Activated B cell treated with CpG ODN at 0.5 μM for 24 hours (primary cell): ENCODE measurements at regions not wholly inside any gene's neighbourhood (a gene's known extent, or its start where the extent isn't known, plus 50 kb on each side); places are given as distances from the start of the nearest gene placed in this dataset.

Experiments
- ATAC-seq: fragments of 200-7000 bp; cut with Tn5 transposase; one replicate; pipeline ENCODE4 v1.10.0; 2021; ENCODE audit warnings: low read depth, mild to moderate bottlenecking, moderate library complexity
- CTCF ChIA-PET: fragments of 350-600 bp; sonication (Branson Sonifier 250); formaldehyde crosslinking; loops from one replicate; lab custom pipeline; 2021; ENCODE audit warnings: antibody characterized with exemption; lab: Charles Lee
- POLR2A ChIA-PET: fragments of 350-600 bp; sonication (Branson Sonifier 250); formaldehyde crosslinking; loops from one replicate; lab custom pipeline; 2021; ENCODE audit warnings: antibody characterized with exemption; lab: Charles Lee
- DNase-seq: peaks from one replicate; pipeline ENCODE4 v3.0.0; 2022
- H3K27ac Mint-ChIP-seq: one replicate; pipeline ENCODE4 v1.8.0; 2020; ENCODE audit warnings: mixed read lengths
- H3K27me3 Mint-ChIP-seq: one replicate; pipeline ENCODE4 v1.8.0; 2021; ENCODE audit warnings: mixed read lengths
- H3K36me3 Mint-ChIP-seq: one replicate; pipeline ENCODE4 v1.8.0; 2021; ENCODE audit warnings: low read depth, mixed read lengths
- H3K4me1 Mint-ChIP-seq: one replicate; pipeline ENCODE4 v1.8.0; 2021; ENCODE audit warnings: mixed read lengths
- H3K4me3 Mint-ChIP-seq: one replicate; pipeline ENCODE4 v1.8.0; 2020; ENCODE audit warnings: mild to moderate bottlenecking, mixed read lengths
- H3K9me3 Mint-ChIP-seq: one replicate; pipeline ENCODE4 v1.8.0; 2020; ENCODE audit warnings: mixed read lengths
- intact Hi-C: fragments of 100-400 bp; cut with micrococcal nuclease; formaldehyde crosslinking; loops from one replicate; pipeline ENCODE4 v1.15.1; 2024
- TF ChIP-seq, protein P1 (sequence below): fragments of 200-600 bp; IDR thresholded peaks from one replicate; pipeline ENCODE4 v1.8.0; 2022; ENCODE audit warnings: antibody characterized with exemption, mild to moderate bottlenecking

DNA sequence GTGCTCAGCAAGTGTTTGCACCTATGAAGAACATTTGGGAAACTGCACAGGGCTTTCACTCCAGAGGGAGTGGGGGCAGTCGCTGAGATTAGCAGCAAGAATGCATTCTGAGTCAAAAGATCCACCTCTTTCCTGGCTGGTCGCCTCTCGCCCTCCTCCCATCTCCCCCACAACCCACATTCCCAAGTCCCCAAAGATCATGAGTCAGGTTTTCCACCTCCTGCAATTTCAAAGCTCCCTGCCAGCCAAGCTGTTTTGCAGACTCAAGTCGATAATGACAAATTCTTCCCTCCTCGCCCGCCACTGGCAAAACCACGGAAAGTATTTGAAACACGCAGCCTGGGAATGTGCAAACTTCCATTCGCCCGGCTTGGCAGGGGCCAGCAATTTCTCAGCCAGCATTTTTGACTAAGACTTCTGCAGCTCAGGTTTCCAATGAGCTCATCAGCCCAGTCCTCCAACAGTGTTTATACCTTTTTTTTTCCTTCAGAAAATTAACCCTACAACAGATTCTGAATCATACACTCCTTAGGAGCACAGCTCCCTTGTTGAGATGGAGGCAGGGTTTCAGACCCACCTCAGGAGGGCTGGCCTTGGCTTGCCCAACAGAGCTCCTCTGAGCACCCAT is 181.4 kb downstream of the SMAD6 start:
- Mint-ChIP-seq H3K27me3 (peaks cover 10% of the 10 kb centered on the region), H3K4me3 (no peak overlapping the region), H3K4me1 (peaks cover 4% of the 10 kb centered on the region), H3K27ac (no peak overlapping the region), H3K9me3 (no peaks in the 10 kb centered on the region), H3K36me3 (no peaks in the 10 kb centered on the region)
- intact Hi-C loops = no loop called here
- CTCF ChIA-PET = no interaction called here
- ATAC-seq (no peak), DNase-seq (no peak)
- POLR2A ChIA-PET = no interaction called here
- TF ChIP-seq, protein P1, sequence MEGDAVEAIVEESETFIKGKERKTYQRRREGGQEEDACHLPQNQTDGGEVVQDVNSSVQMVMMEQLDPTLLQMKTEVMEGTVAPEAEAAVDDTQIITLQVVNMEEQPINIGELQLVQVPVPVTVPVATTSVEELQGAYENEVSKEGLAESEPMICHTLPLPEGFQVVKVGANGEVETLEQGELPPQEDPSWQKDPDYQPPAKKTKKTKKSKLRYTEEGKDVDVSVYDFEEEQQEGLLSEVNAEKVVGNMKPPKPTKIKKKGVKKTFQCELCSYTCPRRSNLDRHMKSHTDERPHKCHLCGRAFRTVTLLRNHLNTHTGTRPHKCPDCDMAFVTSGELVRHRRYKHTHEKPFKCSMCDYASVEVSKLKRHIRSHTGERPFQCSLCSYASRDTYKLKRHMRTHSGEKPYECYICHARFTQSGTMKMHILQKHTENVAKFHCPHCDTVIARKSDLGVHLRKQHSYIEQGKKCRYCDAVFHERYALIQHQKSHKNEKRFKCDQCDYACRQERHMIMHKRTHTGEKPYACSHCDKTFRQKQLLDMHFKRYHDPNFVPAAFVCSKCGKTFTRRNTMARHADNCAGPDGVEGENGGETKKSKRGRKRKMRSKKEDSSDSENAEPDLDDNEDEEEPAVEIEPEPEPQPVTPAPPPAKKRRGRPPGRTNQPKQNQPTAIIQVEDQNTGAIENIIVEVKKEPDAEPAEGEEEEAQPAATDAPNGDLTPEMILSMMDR = no peak

DNA sequence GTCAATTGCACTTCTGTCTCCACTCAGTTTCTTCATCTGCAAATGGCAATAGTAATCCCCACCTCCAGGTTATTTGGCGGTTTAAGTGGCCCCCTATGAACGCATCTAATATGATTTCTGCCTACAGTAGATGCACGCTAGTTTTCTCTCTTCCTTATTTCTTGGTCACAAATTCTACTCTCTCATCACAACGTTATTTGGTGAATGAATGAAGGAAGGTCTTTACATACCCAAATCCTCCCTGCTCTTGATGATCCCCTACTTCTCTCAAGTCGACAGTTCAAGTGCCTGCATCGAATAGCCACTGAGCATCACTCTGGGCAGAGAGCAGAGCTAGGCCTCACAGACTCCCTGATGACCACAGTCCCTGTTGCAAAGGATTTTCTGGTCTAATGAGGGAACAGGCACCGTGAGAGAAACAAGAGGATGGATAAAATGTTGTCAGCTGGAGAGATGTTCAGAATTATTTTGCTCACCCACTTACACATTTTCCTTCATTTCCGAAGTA is 181.2 kb upstream of the SMAD3 start:
- Mint-ChIP-seq H3K9me3 (no peaks in the 10 kb centered on the region), H3K27me3 (peaks cover 10% of the 10 kb centered on the region), H3K4me1 (peaks cover 4% of the 10 kb centered on the region), H3K27ac (no peak overlapping the region), H3K4me3 (no peak overlapping the region), H3K36me3 (no peaks in the 10 kb centered on the region)
- ATAC-seq = no peak
- TF ChIP-seq, protein P1 = no peak
- intact Hi-C loops = no loop called here
- CTCF ChIA-PET = no interaction called here
- DNase-seq = no peak
- POLR2A ChIA-PET = no interaction called here

DNA sequence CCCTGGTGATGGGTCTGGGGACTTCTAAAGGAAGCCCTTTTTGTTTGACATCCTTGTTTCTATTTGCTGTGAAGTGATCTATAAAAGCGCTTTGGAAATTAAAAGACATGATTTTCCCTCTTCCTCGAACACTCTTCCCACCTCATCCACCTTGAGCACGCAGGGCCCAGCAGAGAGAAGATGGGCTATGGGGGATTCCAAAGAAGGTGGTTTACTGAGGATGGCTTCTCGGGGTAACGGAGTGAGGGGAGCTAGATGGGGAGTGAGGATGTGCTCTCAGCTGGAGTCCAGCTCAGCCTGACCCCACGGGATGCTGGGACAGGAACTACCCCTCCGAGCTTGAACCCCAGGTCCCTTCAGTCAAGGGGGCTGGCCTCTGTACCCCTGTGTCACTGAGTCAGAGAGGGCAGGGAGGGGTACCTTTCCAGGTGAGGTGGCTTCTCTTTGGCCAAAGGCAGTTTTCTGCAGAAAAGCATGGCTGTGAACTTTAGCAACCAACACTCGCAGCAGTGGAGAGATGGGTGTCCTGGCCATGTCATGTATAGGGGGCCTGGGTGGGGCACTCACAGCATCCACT is 180.7 kb upstream of the SMAD3 start:
- Mint-ChIP-seq H3K4me1 (peaks cover 4% of the 10 kb centered on the region), H3K36me3 (no peaks in the 10 kb centered on the region), H3K27me3 (peaks cover 10% of the 10 kb centered on the region), H3K9me3 (no peaks in the 10 kb centered on the region), H3K27ac (no peak overlapping the region), H3K4me3 (no peak overlapping the region)
- ChIA-PET POLR2A (no interaction called here), CTCF (no interaction called here)
- ATAC-seq = no peak
- no peak for DNase-seq
- TF ChIP-seq, protein P1 = no peak
- intact Hi-C loops = no loop called here

DNA sequence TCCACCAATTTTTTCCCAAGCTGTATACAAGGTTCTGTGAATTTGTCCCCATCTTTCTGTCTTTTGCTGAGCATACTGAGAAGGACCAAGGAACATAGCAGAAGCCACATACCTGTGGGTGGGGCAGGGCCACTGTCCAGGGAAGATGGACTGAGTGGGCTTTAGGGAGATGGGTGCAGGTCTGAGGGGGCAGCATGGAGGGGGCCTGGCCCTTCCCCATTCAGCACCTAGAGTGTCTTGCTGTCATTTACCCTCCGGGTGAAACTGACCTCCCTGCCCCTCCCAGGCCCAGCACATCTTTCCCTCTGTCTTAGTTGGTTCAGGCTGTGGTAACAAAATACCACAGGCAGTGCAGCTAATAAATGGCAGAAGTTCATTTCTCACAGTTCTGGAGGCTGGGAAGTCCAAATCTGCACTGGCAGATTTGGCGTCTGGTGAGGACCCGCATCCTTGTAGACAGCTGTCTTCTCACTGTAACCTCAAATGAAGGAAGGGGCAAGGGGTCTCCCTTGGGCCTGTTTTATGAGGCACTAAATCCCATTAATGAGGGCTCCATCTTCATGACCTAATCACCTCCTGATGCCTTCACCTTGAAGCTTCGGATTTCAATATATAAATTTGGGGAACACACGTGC is 180.0 kb upstream of the SMAD3 start:
- Mint-ChIP-seq H3K4me3 (no peak overlapping the region), H3K27me3 (peaks cover 10% of the 10 kb centered on the region), H3K9me3 (peaks cover 2% of the 10 kb centered on the region), H3K4me1 (peaks cover 4% of the 10 kb centered on the region), H3K27ac (no peak overlapping the region), H3K36me3 (no peaks in the 10 kb centered on the region)
- ATAC-seq (no peak), DNase-seq (no peak)
- TF ChIP-seq, protein P1 = no peak
- intact Hi-C loops = no loop called here
- ChIA-PET POLR2A (interaction anchor here (0.7 kb wide), 1 partner anchor 10 kb away, joined by 3 read pairs; no protein-coding TSS in a partner anchor), CTCF (no interaction called here)

DNA sequence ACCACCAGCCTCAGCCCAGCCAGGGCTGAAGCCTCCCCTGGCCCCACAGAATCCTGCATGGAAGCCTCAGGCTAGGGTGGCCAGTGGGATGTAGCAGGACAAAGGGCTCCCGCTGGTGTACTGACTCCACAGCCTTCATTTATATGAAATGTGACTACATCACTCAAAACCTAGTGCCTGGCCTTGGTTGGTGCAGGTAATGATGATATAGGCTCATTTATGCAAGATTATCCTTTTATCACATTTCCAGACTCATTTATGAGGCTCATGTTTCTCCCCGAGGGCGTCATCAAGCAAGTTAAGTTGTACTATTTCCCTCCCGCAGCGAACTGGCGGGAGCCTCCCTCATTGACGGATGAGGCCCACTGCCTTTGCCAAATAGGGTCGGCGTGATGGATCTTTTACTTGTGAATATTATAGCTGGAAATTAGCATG is 179.1 kb upstream of the SMAD3 start:
- Mint-ChIP-seq H3K36me3 (no peaks in the 10 kb centered on the region), H3K9me3 (peaks cover 2% of the 10 kb centered on the region), H3K27me3 (peaks cover 6% of the 10 kb centered on the region), H3K27ac (no peak overlapping the region), H3K4me3 (no peak overlapping the region), H3K4me1 (no peaks in the 10 kb centered on the region)
- ChIA-PET POLR2A (interaction anchor here (0.7 kb wide), 1 partner anchor 11 kb away, joined by 3 read pairs; no protein-coding TSS in a partner anchor), CTCF (no interaction called here)
- ATAC-seq (no peak), DNase-seq (no peak)
- intact Hi-C loops = no loop called here
- TF ChIP-seq, protein P1 = no peak
